ENCODE measurements at regions not wholly inside any gene's neighbourhood (a gene's known extent, or its start where the extent isn't known, plus 50 kb on each side); places are given as distances from the start of the nearest gene placed in this dataset.

- no peak for TF ChIP-seq CTCF (optimal IDR thresholded peaks at IDR 0.05 in 1 of 3, IDR thresholded peaks at IDR 0.05 in 1 of 3, conservative IDR thresholded peaks at IDR 0.05 in 1 of 3; ENCODE audit: extremely low read depth in 1 of 3, insufficient read depth in 2 of 3, low read length in 3 of 3)
- no peak for TF ChIP-seq EZH2 (IDR thresholded peaks at IDR 0.05; ENCODE audit: low read length)
Observed at GRCh38 chr9:87259543-87260518, 237.8 kb upstream of the DAPK1 start.
